ENCODE measurements at regions not wholly inside any gene's neighbourhood (a gene's known extent, or its start where the extent isn't known, plus 50 kb on each side); places are given as distances from the start of the nearest gene placed in this dataset.

DNA sequence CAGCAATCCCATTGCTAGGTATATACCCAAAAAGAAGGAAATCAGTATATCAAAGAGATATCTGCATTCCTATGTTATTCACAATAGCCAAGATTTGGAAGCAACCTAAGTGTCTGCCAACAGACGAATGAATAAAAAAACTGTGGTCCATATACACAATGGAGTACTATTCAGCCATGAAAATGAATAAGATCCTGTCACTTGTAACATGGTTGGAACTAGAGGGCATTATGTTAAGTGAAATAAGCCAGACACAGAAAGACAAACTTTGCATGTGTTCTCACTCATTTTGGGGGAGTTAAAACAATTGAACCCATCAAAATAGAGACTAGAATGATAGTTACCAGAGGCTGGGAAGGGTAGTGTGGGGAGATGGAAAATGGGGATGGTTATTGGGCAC lies 323.5 kb upstream of the NFE2L3 start:
- DNase-seq (ENCODE audit: extremely low read depth in 1 of 2, low read depth in 1 of 2): no peak

- DNase-seq (ENCODE audit: extremely low read depth in 1 of 2, low read depth in 1 of 2): no peak
These were observed 322.3 kb upstream of the NFE2L3 start for GRCh38 chr7:25829663-25830062.

DNA sequence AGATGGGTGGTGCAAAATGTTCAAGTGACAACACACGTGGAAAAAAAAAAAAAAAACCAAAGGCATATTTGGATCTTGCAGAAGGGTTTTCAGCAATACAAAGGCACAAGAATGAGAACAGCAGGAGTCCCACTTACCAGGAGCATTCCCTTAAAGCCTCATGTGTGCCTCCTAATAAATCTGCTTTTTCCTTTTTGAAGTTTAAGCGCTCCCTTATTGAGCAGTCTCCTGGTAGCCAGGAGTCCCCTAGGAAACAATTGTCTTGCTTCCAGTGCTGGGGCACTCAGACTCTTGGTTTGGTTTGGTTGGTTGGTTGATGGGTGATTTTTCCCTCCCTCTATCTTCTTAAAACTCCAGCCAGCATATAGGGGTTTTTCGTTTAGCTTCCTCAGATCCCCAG lies 321.8 kb upstream of the NFE2L3 start:
- DNase-seq (ENCODE audit: extremely low read depth in 1 of 2, low read depth in 1 of 2): no peak

DNA sequence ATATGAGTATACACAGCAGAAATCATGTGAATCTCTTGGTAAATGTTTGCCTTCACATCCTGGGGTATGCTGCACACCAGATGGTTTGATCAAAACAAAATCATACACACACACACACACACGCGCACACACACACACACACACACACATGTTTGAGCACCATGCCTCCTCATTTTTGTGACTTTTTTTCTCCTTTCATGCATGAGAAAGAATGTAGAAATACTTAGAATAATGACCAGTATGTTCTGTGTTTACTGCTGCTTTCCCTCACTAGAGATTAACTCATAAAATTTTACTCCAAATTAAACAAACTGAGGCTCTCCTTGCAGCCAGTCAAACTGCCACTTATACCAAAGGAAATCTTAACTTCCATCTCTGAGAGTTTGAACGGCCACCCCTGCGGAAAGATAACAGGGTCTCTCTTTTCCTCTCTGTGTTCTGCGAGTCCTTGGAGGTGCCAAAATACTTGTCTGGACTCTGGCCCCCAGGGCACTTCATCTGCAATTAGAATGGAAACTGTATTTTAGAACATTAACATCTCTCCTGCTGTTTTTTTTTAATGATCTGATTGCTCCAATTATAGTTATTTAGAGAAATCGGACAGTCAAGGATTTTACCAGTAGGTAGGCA lies 320.8 kb upstream of the NFE2L3 start:
- no peak for DNase-seq (ENCODE audit: extremely low read depth in 1 of 2, low read depth in 1 of 2)

DNA sequence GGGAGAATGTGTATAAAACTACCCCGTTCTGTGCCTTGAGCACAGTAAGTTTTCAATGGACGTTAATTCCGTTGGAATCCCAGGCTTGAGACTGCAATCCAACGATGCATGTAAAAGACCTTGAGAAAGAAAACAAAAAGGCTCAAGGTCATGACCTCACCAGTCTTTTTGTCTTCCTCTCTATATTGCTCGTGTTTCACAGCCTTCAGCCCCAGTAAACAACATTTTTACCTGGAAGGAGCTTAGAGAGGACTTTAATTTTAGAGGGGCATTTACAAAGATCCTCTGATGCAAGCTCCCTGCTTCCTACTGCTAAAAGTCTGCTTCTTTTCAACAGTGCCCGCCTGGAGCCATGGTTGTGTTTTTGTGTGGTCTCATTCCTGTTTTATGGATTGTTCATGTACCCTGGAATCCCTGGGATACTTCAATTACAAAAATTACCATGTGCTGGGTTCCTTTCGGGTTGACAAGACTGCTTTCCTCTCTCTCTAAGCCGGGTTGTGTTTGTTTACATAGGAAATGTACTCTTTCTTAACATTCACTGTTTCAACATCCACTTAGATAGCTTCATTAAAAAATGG lies 320.1 kb upstream of the NFE2L3 start:
- DNase-seq (ENCODE audit: extremely low read depth in 1 of 2, low read depth in 1 of 2): no peak

DNA sequence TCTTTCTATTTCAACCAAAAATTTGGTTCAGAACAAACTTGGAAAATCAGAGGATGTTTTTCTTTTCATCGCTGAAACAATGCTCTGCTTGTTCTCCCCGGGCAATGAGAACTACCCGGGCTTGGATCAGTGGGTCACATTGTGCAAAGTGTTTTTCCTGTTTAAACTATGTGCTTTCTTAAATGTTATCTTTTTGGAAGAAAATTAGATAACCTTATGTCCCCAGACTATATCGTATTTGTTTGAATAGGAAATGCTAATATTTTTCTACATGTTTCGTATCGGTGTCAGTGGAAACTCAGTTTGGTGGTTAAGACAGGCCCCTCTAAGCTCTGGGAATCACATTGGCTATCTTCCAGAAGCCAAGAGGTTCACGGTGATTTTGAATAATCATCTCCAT lies 319.5 kb upstream of the NFE2L3 start:
- DNase-seq (ENCODE audit: extremely low read depth in 1 of 2, low read depth in 1 of 2): no peak

DNA sequence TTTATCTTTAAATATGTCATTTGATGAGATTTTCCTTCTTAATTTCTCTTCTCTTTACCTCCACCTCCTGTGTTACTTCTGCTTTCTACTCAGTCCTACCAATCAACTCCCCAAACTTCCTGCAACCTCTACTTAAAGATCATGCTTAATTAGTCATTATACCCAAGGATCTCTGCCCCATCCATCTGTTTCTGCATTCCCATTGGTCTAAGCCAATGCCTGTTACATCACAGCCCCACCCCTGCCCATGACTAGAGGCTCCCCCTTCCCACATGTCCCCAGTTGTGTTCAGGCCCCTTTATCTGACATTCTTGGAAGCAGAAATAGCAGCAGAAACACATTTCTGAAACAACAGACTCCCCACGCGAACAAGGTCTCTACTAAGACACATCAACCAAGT lies 319.1 kb upstream of the NFE2L3 start:
- no peak for DNase-seq (ENCODE audit: extremely low read depth in 1 of 2, low read depth in 1 of 2)

GRCh38 chr7:25834050-25834449 lies 317.9 kb upstream of the NFE2L3 start:
- DNase-seq (ENCODE audit: extremely low read depth in 1 of 2, low read depth in 1 of 2): no peak

DNA sequence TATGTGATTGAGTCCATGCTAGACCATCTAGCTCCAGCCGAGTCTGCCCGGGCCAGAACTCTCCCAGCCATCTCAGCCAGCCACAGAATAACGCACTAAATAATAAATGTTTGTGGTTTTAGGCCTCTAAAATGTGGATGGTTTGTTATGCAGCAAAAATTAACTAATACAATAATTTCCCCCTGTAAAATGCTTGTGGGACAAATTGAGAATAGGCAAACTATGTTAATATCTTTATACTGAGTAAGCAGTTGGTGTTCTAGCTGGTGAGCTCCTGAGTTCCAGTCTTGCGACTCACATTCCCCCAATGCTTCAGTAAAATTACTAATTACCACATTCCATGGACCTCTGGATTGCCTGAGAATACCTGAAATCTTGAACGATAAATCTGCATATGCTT lies 316.8 kb upstream of the NFE2L3 start:
- no peak for DNase-seq (ENCODE audit: extremely low read depth in 1 of 2, low read depth in 1 of 2)

DNA sequence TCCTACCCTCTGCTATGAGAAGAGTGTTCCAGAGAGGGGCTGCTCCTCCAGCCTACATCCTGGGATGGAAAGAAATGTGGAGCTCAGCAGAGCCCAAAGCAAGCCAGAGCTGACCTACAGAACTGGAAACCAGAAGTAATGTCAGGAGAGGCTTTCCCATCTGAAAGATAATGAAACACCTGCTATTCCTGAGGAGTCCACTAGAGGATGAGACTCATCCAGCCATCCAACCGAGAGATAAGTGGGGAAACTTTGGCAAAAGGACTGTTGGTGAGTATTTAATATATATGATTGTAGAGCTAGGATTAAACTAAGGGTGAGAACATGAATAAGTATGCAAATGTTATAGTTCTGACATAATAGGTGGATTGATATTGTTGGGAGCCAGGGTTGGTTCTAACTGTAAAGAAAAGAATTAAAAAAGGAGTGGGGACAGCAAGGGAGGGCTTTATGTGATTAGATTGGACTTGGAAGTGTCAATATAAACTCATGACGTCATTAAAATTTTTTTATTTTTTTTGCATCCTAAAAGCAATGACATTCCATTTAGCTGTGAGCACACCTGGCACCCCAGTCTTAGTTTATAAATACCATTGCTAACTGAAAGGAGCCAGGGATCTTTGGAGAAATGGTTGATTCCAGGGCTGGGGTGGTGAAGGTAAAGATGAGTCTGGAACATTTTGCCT lies 312.8 kb upstream of the NFE2L3 start:
- no peak for DNase-seq (ENCODE audit: extremely low read depth in 1 of 2, low read depth in 1 of 2)

- DNase-seq (ENCODE audit: extremely low read depth in 1 of 2, low read depth in 1 of 2): no peak
These were observed 311.7 kb upstream of the NFE2L3 start for GRCh38 chr7:25840209-25840792.

DNA sequence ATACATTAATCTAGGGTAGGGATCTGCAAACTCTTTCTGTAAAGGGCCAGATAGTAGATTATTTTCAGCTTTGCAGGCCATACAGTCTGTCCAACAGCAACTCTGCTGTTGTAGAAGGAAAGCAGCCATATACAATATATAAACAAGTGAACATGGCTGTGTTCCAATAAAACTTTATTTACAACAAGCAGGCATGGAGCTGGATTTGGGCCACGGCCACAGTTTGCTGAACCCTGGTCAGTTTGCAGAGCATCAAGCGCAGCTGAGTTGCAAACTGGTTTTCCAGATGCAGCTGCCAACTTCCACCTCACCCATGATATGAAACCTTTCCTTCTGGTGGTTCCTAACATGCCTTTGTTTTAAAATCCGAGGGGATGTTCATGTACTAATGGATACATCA lies 310.4 kb upstream of the NFE2L3 start:
- DNase-seq (ENCODE audit: extremely low read depth in 1 of 2, low read depth in 1 of 2): no peak

- DNase-seq (ENCODE audit: extremely low read depth in 1 of 2, low read depth in 1 of 2): no peak
These were observed 309.7 kb upstream of the NFE2L3 start for GRCh38 chr7:25842201-25842733.

- no peak for DNase-seq (ENCODE audit: extremely low read depth in 1 of 2, low read depth in 1 of 2)
These were observed 308.5 kb upstream of the NFE2L3 start for GRCh38 chr7:25843467-25843866.

DNA sequence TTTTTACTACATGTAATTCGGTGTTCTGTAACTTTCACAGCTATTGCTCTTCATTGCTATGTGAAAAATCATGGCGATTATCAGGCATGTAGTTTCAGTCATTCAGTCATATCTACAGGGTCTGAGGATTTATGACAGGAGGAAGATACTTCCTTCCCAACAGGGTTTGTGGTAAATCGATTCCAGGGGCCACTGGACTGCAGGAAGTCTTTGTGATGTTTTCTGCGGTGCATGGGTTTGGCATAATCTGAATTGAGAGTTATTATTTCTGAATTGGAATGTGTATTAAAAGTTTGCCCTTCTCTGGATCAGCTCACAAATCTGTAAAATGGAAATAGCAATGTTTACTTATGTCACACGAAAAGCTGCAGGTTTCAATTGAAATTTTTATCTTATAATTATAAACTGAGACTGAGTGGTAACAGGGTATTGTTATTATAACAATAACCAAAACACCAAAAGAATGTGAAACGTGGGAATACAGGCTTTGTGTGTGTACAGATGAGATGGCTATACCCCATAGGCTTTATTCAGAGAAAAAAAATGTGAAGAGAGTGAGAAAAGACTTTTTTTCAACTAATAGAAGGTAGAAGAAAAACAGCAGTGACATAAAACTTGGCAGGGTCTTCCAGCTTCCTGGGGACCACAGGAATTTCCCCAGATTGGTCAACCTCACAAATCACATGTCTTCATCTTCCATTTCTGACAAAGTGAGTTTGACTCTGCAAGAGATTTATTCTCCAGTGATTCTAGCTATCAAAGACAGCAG lies 307.7 kb upstream of the NFE2L3 start:
- DNase-seq (ENCODE audit: extremely low read depth in 1 of 2, low read depth in 1 of 2): no peak

DNA sequence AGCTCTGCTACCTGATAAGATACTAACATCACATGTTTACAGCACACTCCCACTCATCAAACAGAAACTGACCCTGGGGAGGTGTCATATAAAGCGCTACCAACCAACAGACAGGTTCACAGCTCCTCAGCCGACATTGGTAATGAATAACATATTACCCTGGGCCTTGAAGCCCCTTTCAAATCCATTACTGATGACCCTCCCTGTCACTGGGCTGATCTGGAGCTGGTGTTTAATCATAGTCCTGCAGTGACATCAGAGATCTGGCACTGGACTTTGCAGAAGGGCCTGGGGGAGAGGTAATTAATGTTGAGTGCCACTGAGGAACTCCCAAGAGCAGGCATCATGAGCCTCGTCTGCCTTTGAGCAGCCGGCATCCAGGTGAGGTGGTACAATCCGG lies 306.5 kb upstream of the NFE2L3 start:
- no peak for DNase-seq (ENCODE audit: extremely low read depth in 1 of 2, low read depth in 1 of 2)

DNA sequence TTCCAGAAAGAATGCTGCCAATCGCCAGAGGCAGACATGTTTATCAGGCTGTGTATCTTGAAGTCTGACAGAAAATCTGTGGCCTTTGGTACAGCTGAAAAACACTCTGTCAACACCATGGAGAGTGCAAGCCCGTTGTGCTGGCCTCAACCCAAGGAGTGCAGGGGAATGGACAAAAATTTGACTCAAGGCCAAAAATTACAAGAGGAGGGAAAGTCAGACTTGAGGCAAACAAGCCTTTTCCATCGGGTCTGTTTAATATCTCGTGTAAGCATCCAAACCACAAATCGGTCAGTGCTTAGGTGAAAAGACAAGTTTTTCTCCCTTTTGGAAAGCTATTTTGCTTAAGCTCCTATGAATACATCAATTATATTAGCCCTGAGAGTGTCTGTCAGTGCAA lies 305.3 kb upstream of the NFE2L3 start:
- no peak for DNase-seq (ENCODE audit: extremely low read depth in 1 of 2, low read depth in 1 of 2)

GRCh38 chr7:25847336-25848070 lies 304.5 kb upstream of the NFE2L3 start:
- DNase-seq (ENCODE audit: extremely low read depth in 1 of 2, low read depth in 1 of 2): no peak

- DNase-seq (ENCODE audit: extremely low read depth in 1 of 2, low read depth in 1 of 2): no peak
These were observed 302.4 kb upstream of the NFE2L3 start for GRCh38 chr7:25849500-25850184.

GRCh38 chr7:25850216-25850615 lies 301.8 kb upstream of the NFE2L3 start:
- DNase-seq (ENCODE audit: extremely low read depth in 1 of 2, low read depth in 1 of 2): no peak
